ENCODE measurements at regions not wholly inside any gene's neighbourhood (a gene's known extent, or its start where the extent isn't known, plus 50 kb on each side); places are given as distances from the start of the nearest gene placed in this dataset.

- Histone ChIP-seq H3K4me2 (ENCODE audit: low read length) (no peak overlapping the region), H3K9me3 (ENCODE audit: insufficient read depth, low read length) (no peaks in the 10 kb centered on the region), H3K27ac (ENCODE audit: low read length) (no peak overlapping the region)
Observed at GRCh38 chr20:17845701-17846475, 122.7 kb downstream of the SNX5 start.

GRCh38 chr20:17844549-17845298 lies 123.9 kb downstream of the SNX5 start:
- Histone ChIP-seq H3K9me3 (ENCODE audit: insufficient read depth, low read length) (no peaks in the 10 kb centered on the region), H3K9ac (ENCODE audit: low read length) (no peak overlapping the region), H2AFZ (ENCODE audit: low read depth, low read length) (no peak overlapping the region), H3K4me3 (ENCODE audit: low read length) (no peak overlapping the region), H3K79me2 (ENCODE audit: low read length) (no peaks in the 10 kb centered on the region), H3K27me3 (ENCODE audit: low read depth, low read length) (peaks cover 21% of the 10 kb centered on the region), H3K4me1 (ENCODE audit: low read length) (peaks cover 18% of the 10 kb centered on the region), H4K20me1 (ENCODE audit: insufficient read depth, low read length) (no peaks in the 10 kb centered on the region), H3K27ac (ENCODE audit: low read length) (no peak overlapping the region), H3K4me2 (ENCODE audit: low read length) (no peak overlapping the region), H3K36me3 (replicated peaks; ENCODE audit: low read depth, low read length) (no peaks in the 10 kb centered on the region)
- TF ChIP-seq EZH2phosphoT487 (IDR thresholded peaks at IDR 0.05; ENCODE audit: low read depth), result no peak
- TF ChIP-seq CTCF (IDR thresholded peaks at IDR 0.05; ENCODE audit: low read depth, low read length), result no peak

More at GRCh38 chr20:17845701-17846475, 122.7 kb downstream of the SNX5 start:
- H3K36me3 ChIP-seq (replicated peaks; ENCODE audit: low read depth, low read length), result no peaks in the 10 kb centered on the region
- H4K20me1 ChIP-seq (ENCODE audit: insufficient read depth, low read length), result no peaks in the 10 kb centered on the region
- no peaks in the 10 kb centered on the region for H3K79me2 ChIP-seq (ENCODE audit: low read length)
- TF ChIP-seq CTCF (IDR thresholded peaks at IDR 0.05; ENCODE audit: low read depth, low read length) (no peak), EZH2phosphoT487 (IDR thresholded peaks at IDR 0.05; ENCODE audit: low read depth) (no peak)
- H3K27me3 ChIP-seq (ENCODE audit: low read depth, low read length), result peaks cover 21% of the 10 kb centered on the region
- peaks cover 18% of the 10 kb centered on the region for H3K4me1 ChIP-seq (ENCODE audit: low read length)
- no peak overlapping the region for H3K4me3 ChIP-seq (ENCODE audit: low read length)
- no peak overlapping the region for H2AFZ ChIP-seq (ENCODE audit: low read depth, low read length)
- no peak overlapping the region for H3K9ac ChIP-seq (ENCODE audit: low read length)

GRCh38 chr20:17844133-17844429 lies 124.5 kb downstream of the SNX5 start:
- no peak overlapping the region for H3K27ac ChIP-seq (ENCODE audit: low read length)
- no peak overlapping the region for H2AFZ ChIP-seq (ENCODE audit: low read depth, low read length)
- peaks cover 21% of the 10 kb centered on the region for H3K27me3 ChIP-seq (ENCODE audit: low read depth, low read length)
- H3K4me3 ChIP-seq (ENCODE audit: low read length), result no peak overlapping the region
- H3K9me3 ChIP-seq (ENCODE audit: insufficient read depth, low read length), result no peaks in the 10 kb centered on the region
- no peak overlapping the region for H3K9ac ChIP-seq (ENCODE audit: low read length)
- TF ChIP-seq EZH2phosphoT487 (IDR thresholded peaks at IDR 0.05; ENCODE audit: low read depth) (no peak), CTCF (IDR thresholded peaks at IDR 0.05; ENCODE audit: low read depth, low read length) (no peak)
- H3K36me3 ChIP-seq (replicated peaks; ENCODE audit: low read depth, low read length), result no peaks in the 10 kb centered on the region
- H3K4me2 ChIP-seq (ENCODE audit: low read length), result no peak overlapping the region
- no peaks in the 10 kb centered on the region for H3K79me2 ChIP-seq (ENCODE audit: low read length)
- peaks cover 17% of the 10 kb centered on the region for H3K4me1 ChIP-seq (ENCODE audit: low read length)
- H4K20me1 ChIP-seq (ENCODE audit: insufficient read depth, low read length), result no peaks in the 10 kb centered on the region
